DOHH2 (cell line): ENCODE measurements at regions not wholly inside any gene's neighbourhood (a gene's known extent, or its start where the extent isn't known, plus 50 kb on each side); places are given as distances from the start of the nearest gene placed in this dataset.
A peak's percentile ranks its signal among the peaks of the same experiment; 100 is the strongest.

Experiments
- H3F3A ChIP-seq: fragments of 200-600 bp; sonication (generic), shearing (Covaris generic); 2 replicates; pipeline ENCODE4 v1.6.0; 2016; ENCODE audit warnings: antibody characterized with exemption, mild to moderate bottlenecking; ENCODE audit not compliant: control insufficient read depth, insufficient read depth
- H3K27ac ChIP-seq: fragments of 200-600 bp; sonication (generic); 2 replicates; pipeline ENCODE4 v1.5.1; 2014; ENCODE audit warnings: low read depth, mild to moderate bottlenecking, low read length, moderate library complexity
- H3K27me3 ChIP-seq: fragments of 200-600 bp; sonication (generic); 2 replicates; pipeline ENCODE4 v1.6.1; 2014; ENCODE audit warnings: mild to moderate bottlenecking, low read length, mixed read lengths; ENCODE audit not compliant: control insufficient read depth
- H3K36me3 ChIP-seq: fragments of 200-600 bp; sonication (generic); 2 replicates; pipeline ENCODE4 v1.6.1; 2014; ENCODE audit warnings: mild to moderate bottlenecking, low read length, moderate library complexity, mixed read lengths; ENCODE audit not compliant: control insufficient read depth
- H3K4me1 ChIP-seq: fragments of 200-600 bp; sonication (generic); 2 replicates; pipeline ENCODE4 v1.6.1; 2014; ENCODE audit warnings: mild to moderate bottlenecking, low read length, mixed read lengths; ENCODE audit not compliant: control insufficient read depth
- H3K4me2 ChIP-seq: fragments of 200-600 bp; sonication (generic); 2 replicates; pipeline ENCODE4 v1.6.0; 2014; ENCODE audit warnings: mild to moderate bottlenecking, low read length, moderate library complexity
- H3K4me3 ChIP-seq: fragments of 200-600 bp; sonication (generic); 2 replicates; pipeline ENCODE4 v1.5.1; 2014; ENCODE audit warnings: mild to moderate bottlenecking, low read length, mixed read lengths
- H3K79me2 ChIP-seq: fragments of 200-600 bp; sonication (generic); 2 replicates; pipeline ENCODE4 v1.6.1; 2014; ENCODE audit warnings: mild to moderate bottlenecking, low read length, mixed read lengths; ENCODE audit not compliant: control insufficient read depth
- H3K9me2 ChIP-seq: fragments of 200-600 bp; sonication (generic); replicated peaks from 2 replicates; pipeline ENCODE4 v1.6.1; 2014; ENCODE audit warnings: mild to moderate bottlenecking, low read length, mixed read lengths; ENCODE audit not compliant: control insufficient read depth
- H3K9me3 ChIP-seq: fragments of 200-600 bp; sonication (generic); 2 replicates; pipeline ENCODE4 v1.6.1; 2014; ENCODE audit warnings: antibody characterized with exemption, low read length, mixed read lengths; ENCODE audit not compliant: control insufficient read depth, insufficient read depth
- H4K20me1 ChIP-seq: fragments of 200-600 bp; sonication (generic); 2 replicates; pipeline ENCODE4 v1.6.0; 2014; ENCODE audit warnings: low read depth, mild to moderate bottlenecking, antibody characterized with exemption, low read length, moderate library complexity; ENCODE audit not compliant: control insufficient read depth, insufficient read depth
- EZH2phosphoT487 ChIP-seq: fragments of 200-600 bp; sonication (generic); IDR thresholded peaks from 2 replicates; pipeline ENCODE4 v1.6.1; 2017; ENCODE audit warnings: borderline replicate concordance, mild to moderate bottlenecking, antibody characterized with exemption, low read length, moderate library complexity, mixed read lengths
- TF ChIP-seq, protein P1 (sequence below): fragments of 200-600 bp; sonication (generic); IDR thresholded peaks from one replicate; pipeline ENCODE4 v1.5.1; 2014; ENCODE audit warnings: antibody characterized with exemption, mild to moderate bottlenecking, low read depth, low read length; ENCODE audit not compliant: poor library complexity, severe bottlenecking

DNA sequence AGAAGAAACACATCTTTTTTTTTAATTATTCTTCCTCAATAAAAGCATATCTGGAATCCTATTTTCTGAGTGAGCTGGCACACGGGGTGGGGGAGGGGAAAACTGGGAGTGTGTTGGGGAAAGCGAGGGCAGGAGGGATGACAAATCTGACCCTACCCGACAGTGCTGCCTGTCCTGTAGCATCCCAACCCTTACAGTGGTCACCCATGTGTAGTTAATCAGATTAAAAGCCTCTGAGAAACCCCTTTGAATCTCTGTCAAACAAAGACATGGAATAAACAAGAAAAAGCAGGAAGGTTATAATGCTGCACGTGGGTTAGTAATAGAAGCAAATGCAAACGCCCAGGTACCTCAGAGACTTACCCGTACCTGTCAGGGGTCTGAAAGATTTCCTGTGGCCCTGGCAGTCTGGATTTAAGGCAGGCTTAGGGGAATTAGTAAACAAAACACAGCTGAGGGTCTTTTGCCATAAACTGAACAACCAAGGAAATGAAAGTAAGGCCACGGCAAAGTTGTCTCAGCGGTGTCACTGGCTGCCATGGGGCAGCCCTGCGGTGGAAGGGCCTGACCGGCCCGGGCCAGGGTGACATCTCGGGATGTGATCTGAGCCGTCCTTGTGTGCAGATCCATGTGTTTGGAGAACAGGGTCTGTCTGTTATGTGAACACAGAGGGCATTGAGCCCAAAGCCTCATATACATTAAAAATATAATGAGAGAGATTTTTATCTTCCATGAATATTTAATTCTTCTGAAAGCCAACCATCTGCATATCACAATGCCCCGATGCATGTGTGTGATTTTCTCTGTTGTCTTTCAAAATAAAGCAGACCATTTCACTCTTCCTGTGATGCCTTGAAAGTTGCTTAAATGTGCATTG lies 308.2 kb downstream of the ZNF608 start:
- H3K9me2 ChIP-seq = no peaks in the 10 kb centered on the region
- H3K4me3 ChIP-seq = no peak overlapping the region
- peaks cover 5% of the 10 kb centered on the region; the same call in 1 of the 2 replicates for H3K9me3 ChIP-seq
- H3F3A ChIP-seq = no peaks in the 10 kb centered on the region
- H3K36me3 ChIP-seq = no peaks in the 10 kb centered on the region
- H4K20me1 ChIP-seq = no peaks in the 10 kb centered on the region
- H3K27ac ChIP-seq = no peak overlapping the region
- H3K4me2 ChIP-seq = peak overlapping the region; percentile 17
- H3K27me3 ChIP-seq = no peaks in the 10 kb centered on the region
- TF ChIP-seq, protein P1, sequence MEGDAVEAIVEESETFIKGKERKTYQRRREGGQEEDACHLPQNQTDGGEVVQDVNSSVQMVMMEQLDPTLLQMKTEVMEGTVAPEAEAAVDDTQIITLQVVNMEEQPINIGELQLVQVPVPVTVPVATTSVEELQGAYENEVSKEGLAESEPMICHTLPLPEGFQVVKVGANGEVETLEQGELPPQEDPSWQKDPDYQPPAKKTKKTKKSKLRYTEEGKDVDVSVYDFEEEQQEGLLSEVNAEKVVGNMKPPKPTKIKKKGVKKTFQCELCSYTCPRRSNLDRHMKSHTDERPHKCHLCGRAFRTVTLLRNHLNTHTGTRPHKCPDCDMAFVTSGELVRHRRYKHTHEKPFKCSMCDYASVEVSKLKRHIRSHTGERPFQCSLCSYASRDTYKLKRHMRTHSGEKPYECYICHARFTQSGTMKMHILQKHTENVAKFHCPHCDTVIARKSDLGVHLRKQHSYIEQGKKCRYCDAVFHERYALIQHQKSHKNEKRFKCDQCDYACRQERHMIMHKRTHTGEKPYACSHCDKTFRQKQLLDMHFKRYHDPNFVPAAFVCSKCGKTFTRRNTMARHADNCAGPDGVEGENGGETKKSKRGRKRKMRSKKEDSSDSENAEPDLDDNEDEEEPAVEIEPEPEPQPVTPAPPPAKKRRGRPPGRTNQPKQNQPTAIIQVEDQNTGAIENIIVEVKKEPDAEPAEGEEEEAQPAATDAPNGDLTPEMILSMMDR = no peak
- TF ChIP-seq EZH2phosphoT487 = no peak
- H3K4me1 ChIP-seq = peaks cover 16% of the 10 kb centered on the region
- no peaks in the 10 kb centered on the region for H3K79me2 ChIP-seq

- Histone ChIP-seq H3K79me2 (no peaks in the 10 kb centered on the region), H3K4me3 (no peak overlapping the region), H3K36me3 (no peaks in the 10 kb centered on the region), H3K9me3 (peaks cover 5% of the 10 kb centered on the region; the same call in 1 of the 2 replicates), H3K27me3 (no peaks in the 10 kb centered on the region), H3K4me1 (peaks cover 16% of the 10 kb centered on the region), H4K20me1 (no peaks in the 10 kb centered on the region), H3F3A (no peaks in the 10 kb centered on the region), H3K27ac (no peak overlapping the region), H3K9me2 (no peaks in the 10 kb centered on the region), H3K4me2 (no peak overlapping the region)
- TF ChIP-seq EZH2phosphoT487 = no peak
- TF ChIP-seq, protein P1 = no peak
These were observed 310.1 kb downstream of the ZNF608 start for GRCh38 chr5:124436294-124436693.

- Histone ChIP-seq H3F3A (no peaks in the 10 kb centered on the region), H3K9me3 (peaks cover 5% of the 10 kb centered on the region; the same call in 1 of the 2 replicates), H3K4me3 (no peak overlapping the region), H3K27ac (no peak overlapping the region), H3K4me2 (no peak overlapping the region), H4K20me1 (no peaks in the 10 kb centered on the region), H3K27me3 (no peaks in the 10 kb centered on the region), H3K79me2 (no peaks in the 10 kb centered on the region), H3K4me1 (peaks cover 1% of the 10 kb centered on the region), H3K9me2 (no peaks in the 10 kb centered on the region), H3K36me3 (no peaks in the 10 kb centered on the region)
- no peak for TF ChIP-seq EZH2phosphoT487
- TF ChIP-seq, protein P1 = no peak
These were observed 313.3 kb downstream of the ZNF608 start for GRCh38 chr5:124433170-124433569.
